ENCODE measurements at regions not wholly inside any gene's neighbourhood (a gene's known extent, or its start where the extent isn't known, plus 50 kb on each side); places are given as distances from the start of the nearest gene placed in this dataset.

DNA sequence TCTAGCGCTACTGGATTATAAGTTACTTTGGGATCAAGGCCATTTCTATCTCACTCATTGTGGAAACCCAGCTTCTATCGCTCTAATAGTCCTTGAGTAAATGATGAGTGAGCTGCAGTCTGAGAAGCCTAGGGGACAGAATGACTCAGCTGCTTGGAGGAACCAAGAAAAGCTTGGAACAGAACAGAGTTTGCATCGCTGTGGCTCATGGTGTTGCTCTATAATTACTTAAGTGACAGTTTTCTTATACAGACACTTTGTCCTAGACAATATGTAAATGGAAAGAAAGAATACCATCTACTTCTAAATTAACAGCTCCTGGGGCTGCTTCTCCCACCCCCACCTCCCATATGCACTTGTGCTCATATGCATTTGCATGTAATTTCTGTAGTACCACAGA is 156.9 kb downstream of the SLIT2 start:
- intact Hi-C loops (cut with micrococcal nuclease): no loop called here
- H3K9me2 ChIP-seq (replicated peaks; ENCODE audit: low read length): no peaks in the 10 kb centered on the region
- no peaks in the 10 kb centered on the region for H3K36me3 ChIP-seq (ENCODE audit: low read depth, low read length)
- no peaks in the 10 kb centered on the region for H3K4me1 ChIP-seq (ENCODE audit: insufficient read depth, low read length)
- no peaks in the 10 kb centered on the region for H3K27me3 ChIP-seq (ENCODE audit: low read length)
- TF ChIP-seq CTCF (conservative IDR thresholded peaks at IDR 0.05; ENCODE audit: low read depth, low read length): no peak
- TF ChIP-seq EZH2 (IDR thresholded peaks at IDR 0.05; ENCODE audit: low read length, unreplicated experiment): no peak
- TF ChIP-seq EZH2phosphoT487 (IDR thresholded peaks at IDR 0.05; ENCODE audit: borderline replicate concordance, low read length): no peak
- no peak for DNase-seq
- no peak overlapping the region for H3K9ac ChIP-seq (ENCODE audit: low read length)
- no peak overlapping the region for H3K4me2 ChIP-seq (ENCODE audit: low read length)
- H2AFZ ChIP-seq (ENCODE audit: low read length): no peak overlapping the region
- BruUV-seq (replicated peaks): no TSS peak
- H3K27ac ChIP-seq (ENCODE audit: low read length): no peak overlapping the region
- H3K79me2 ChIP-seq (ENCODE audit: low read length): 0 out of 2 replicates have a peak, but pooled peaks cover 6% of the 10 kb centered on the region
- peak; percentile 35 for ATAC-seq
- no peaks in the 10 kb centered on the region for H3F3A ChIP-seq (ENCODE audit: low read length, unreplicated experiment)
- POLR2A ChIA-PET (ENCODE audit: unreplicated experiment): no interaction called here
- H4K20me1 ChIP-seq (ENCODE audit: low read length): no peaks in the 10 kb centered on the region
- H3K9me3 ChIP-seq (ENCODE audit: low read length): no peaks in the 10 kb centered on the region
- H3K4me3 ChIP-seq (ENCODE audit: low read length): no peak overlapping the region
- CTCF ChIA-PET: no interaction called here

GRCh38 chr4:20412072-20412471 is 160.4 kb downstream of the SLIT2 start:
- no TSS peak for BruUV-seq (replicated peaks)
- Histone ChIP-seq H3K9me2 (replicated peaks; ENCODE audit: low read length) (no peaks in the 10 kb centered on the region), H3K9me3 (ENCODE audit: low read length) (no peaks in the 10 kb centered on the region), H3K27ac (ENCODE audit: low read length) (no peak overlapping the region), H2AFZ (ENCODE audit: low read length) (no peak overlapping the region), H3K4me3 (ENCODE audit: low read length) (no peak overlapping the region), H3K9ac (ENCODE audit: low read length) (no peak overlapping the region), H3K4me1 (ENCODE audit: insufficient read depth, low read length) (no peaks in the 10 kb centered on the region), H3K27me3 (ENCODE audit: low read length) (no peaks in the 10 kb centered on the region), H3K79me2 (ENCODE audit: low read length) (0 out of 2 replicates have a peak, but pooled peaks cover 6% of the 10 kb centered on the region), H3F3A (ENCODE audit: low read length, unreplicated experiment) (no peaks in the 10 kb centered on the region), H3K4me2 (ENCODE audit: low read length) (no peak overlapping the region), H3K36me3 (ENCODE audit: low read depth, low read length) (no peaks in the 10 kb centered on the region), H4K20me1 (ENCODE audit: low read length) (no peaks in the 10 kb centered on the region)
- TF ChIP-seq EZH2 (IDR thresholded peaks at IDR 0.05; ENCODE audit: low read length, unreplicated experiment) (no peak), EZH2phosphoT487 (IDR thresholded peaks at IDR 0.05; ENCODE audit: borderline replicate concordance, low read length) (no peak), CTCF (conservative IDR thresholded peaks at IDR 0.05; ENCODE audit: low read depth, low read length) (no peak)
- POLR2A ChIA-PET (ENCODE audit: unreplicated experiment): no interaction called here
- DNase-seq (no peak), ATAC-seq (no peak)
- CTCF ChIA-PET: interaction anchor here (0.6 kb wide), 1 partner anchor 17 kb away, joined by 3 read pairs; no protein-coding TSS in a partner anchor
- intact Hi-C loops (cut with micrococcal nuclease): loop anchor here (10.0 kb wide), 1 partner anchor 117 kb away; no protein-coding TSS in a partner anchor

- TF ChIP-seq CTCF (conservative IDR thresholded peaks at IDR 0.05; ENCODE audit: low read depth, low read length) (no peak), EZH2phosphoT487 (IDR thresholded peaks at IDR 0.05; ENCODE audit: borderline replicate concordance, low read length) (no peak), EZH2 (IDR thresholded peaks at IDR 0.05; ENCODE audit: low read length, unreplicated experiment) (no peak)
- H3F3A ChIP-seq (ENCODE audit: low read length, unreplicated experiment): no peaks in the 10 kb centered on the region
- H3K4me3 ChIP-seq (ENCODE audit: low read length): no peak overlapping the region
- BruUV-seq (replicated peaks): no TSS peak
- no peak for DNase-seq
- no peaks in the 10 kb centered on the region for H3K9me3 ChIP-seq (ENCODE audit: low read length)
- no peaks in the 10 kb centered on the region for H3K27me3 ChIP-seq (ENCODE audit: low read length)
- no peak overlapping the region for H3K9ac ChIP-seq (ENCODE audit: low read length)
- 0 out of 2 replicates have a peak, but pooled peaks cover 2% of the 10 kb centered on the region for H3K79me2 ChIP-seq (ENCODE audit: low read length)
- peak; percentile 37 for ATAC-seq
- intact Hi-C loops (cut with micrococcal nuclease): loop anchor here (10.0 kb wide), 1 partner anchor 122 kb away; no protein-coding TSS in a partner anchor
- no peaks in the 10 kb centered on the region for H3K9me2 ChIP-seq (replicated peaks; ENCODE audit: low read length)
- peaks cover 8% of the 10 kb centered on the region; the same call in 1 of the 2 replicates for H3K4me1 ChIP-seq (ENCODE audit: insufficient read depth, low read length)
- no peak overlapping the region for H2AFZ ChIP-seq (ENCODE audit: low read length)
- CTCF ChIA-PET: no interaction called here
- POLR2A ChIA-PET (ENCODE audit: unreplicated experiment): interaction anchor here (0.6 to 0.7 kb wide), 3 partner anchors 24 to 961 kb away, joined by 3 to 8 read pairs (median 4); no protein-coding TSS in a partner anchor
- H4K20me1 ChIP-seq (ENCODE audit: low read length): no peaks in the 10 kb centered on the region
- H3K27ac ChIP-seq (ENCODE audit: low read length): no peak overlapping the region
- H3K36me3 ChIP-seq (ENCODE audit: low read depth, low read length): no peaks in the 10 kb centered on the region
- no peak overlapping the region for H3K4me2 ChIP-seq (ENCODE audit: low read length)
Measured at GRCh38 chr4:20416800-20417199, 165.1 kb downstream of the SLIT2 start.
